ENCODE measurements at regions not wholly inside any gene's neighbourhood (a gene's known extent, or its start where the extent isn't known, plus 50 kb on each side); places are given as distances from the start of the nearest gene placed in this dataset.

- H3K27me3 Mint-ChIP-seq: peaks cover 4% of the 10 kb centered on the region
- Histone ChIP-seq H4K20me1 (ENCODE audit: control insufficient read depth, insufficient read depth, low read length, poor library complexity, severe bottlenecking) (no peaks in the 10 kb centered on the region), H3K36me3 (replicated peaks in 1 of 2; ENCODE audit: control extremely low read depth in 1 of 2, control insufficient read depth in 1 of 2, extremely low read depth in 1 of 2, insufficient read depth in 2 of 2, low read length in 1 of 2) (no peaks in the 10 kb centered on the region), H3K4me2 (replicated peaks; ENCODE audit: low read depth, low read length, poor library complexity, severe bottlenecking) (no peak overlapping the region), H3K9me3 (ENCODE audit: control extremely low read depth in 1 of 3, control insufficient read depth in 2 of 3, insufficient read depth in 1 of 3, low read length in 2 of 3) (peaks cover 0 to 8% (median 0%) of the 10 kb centered on the region in 3 donors), H3K4me1 (ENCODE audit: control insufficient read depth in 2 of 2, insufficient read depth in 2 of 2, low read length in 2 of 2) (no peaks in the 10 kb centered on the region), H2AFZ (ENCODE audit: insufficient read depth, low read depth, low read length, poor library complexity, severe bottlenecking) (no peak overlapping the region), H3K9ac (ENCODE audit: low read length) (no peak overlapping the region), H3K79me2 (ENCODE audit: control insufficient read depth, insufficient read depth, low read length) (no peaks in the 10 kb centered on the region), H3K27me3 (replicated peaks in 1 of 4; ENCODE audit: control extremely low read depth in 1 of 4, control insufficient read depth in 3 of 4, insufficient read depth in 4 of 4, low read length in 3 of 4) (no peaks in the 10 kb centered on the region), H3K4me3 (ENCODE audit: control extremely low read depth in 1 of 5, extremely low read depth in 1 of 5, insufficient read depth in 1 of 5, low read depth in 2 of 5, low read length in 4 of 5) (no peak overlapping the region), H3K27ac (ENCODE audit: low read length in 2 of 2) (no peak overlapping the region)
- CTCF ChIA-PET: no interaction called here
- DNase-seq: no peak
- H3K4me1 Mint-ChIP-seq: no peaks in the 10 kb centered on the region
- WGBS (ENCODE audit: insufficient coverage): no CpG with 5 or more reads among the region's 2 CpGs
- ATAC-seq (ENCODE audit: low read depth): no peak
- POLR2A ChIA-PET: no interaction called here
- no peak overlapping the region for H3K27ac Mint-ChIP-seq
- no peak overlapping the region for H3K4me3 Mint-ChIP-seq
- no peak for TF ChIP-seq EZH2 (IDR thresholded peaks at IDR 0.05; ENCODE audit: borderline replicate concordance, insufficient read depth, low read depth, low read length, poor library complexity, severe bottlenecking)
- TF ChIP-seq, protein P1, sequence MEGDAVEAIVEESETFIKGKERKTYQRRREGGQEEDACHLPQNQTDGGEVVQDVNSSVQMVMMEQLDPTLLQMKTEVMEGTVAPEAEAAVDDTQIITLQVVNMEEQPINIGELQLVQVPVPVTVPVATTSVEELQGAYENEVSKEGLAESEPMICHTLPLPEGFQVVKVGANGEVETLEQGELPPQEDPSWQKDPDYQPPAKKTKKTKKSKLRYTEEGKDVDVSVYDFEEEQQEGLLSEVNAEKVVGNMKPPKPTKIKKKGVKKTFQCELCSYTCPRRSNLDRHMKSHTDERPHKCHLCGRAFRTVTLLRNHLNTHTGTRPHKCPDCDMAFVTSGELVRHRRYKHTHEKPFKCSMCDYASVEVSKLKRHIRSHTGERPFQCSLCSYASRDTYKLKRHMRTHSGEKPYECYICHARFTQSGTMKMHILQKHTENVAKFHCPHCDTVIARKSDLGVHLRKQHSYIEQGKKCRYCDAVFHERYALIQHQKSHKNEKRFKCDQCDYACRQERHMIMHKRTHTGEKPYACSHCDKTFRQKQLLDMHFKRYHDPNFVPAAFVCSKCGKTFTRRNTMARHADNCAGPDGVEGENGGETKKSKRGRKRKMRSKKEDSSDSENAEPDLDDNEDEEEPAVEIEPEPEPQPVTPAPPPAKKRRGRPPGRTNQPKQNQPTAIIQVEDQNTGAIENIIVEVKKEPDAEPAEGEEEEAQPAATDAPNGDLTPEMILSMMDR (IDR thresholded peaks at IDR 0.05): no peak
- intact Hi-C loops (cut with micrococcal nuclease): no loop called here
- H3K9me3 Mint-ChIP-seq (ENCODE audit: insufficient read depth): no peaks in the 10 kb centered on the region
Observed at GRCh38 chr2:200203381-200203827, 103.1 kb upstream of the SPATS2L start.

- CTCF ChIA-PET: no interaction called here
- Mint-ChIP-seq H3K4me3 (no peak overlapping the region), H3K27ac (no peak overlapping the region), H3K4me1 (no peaks in the 10 kb centered on the region), H3K27me3 (peaks cover 7% of the 10 kb centered on the region), H3K9me3 (ENCODE audit: insufficient read depth) (peaks cover 4% of the 10 kb centered on the region)
- no peaks in the 10 kb centered on the region for H3K36me3 ChIP-seq (replicated peaks in 1 of 2; ENCODE audit: control extremely low read depth in 1 of 2, control insufficient read depth in 1 of 2, extremely low read depth in 1 of 2, insufficient read depth in 2 of 2, low read length in 1 of 2)
- H4K20me1 ChIP-seq (ENCODE audit: control insufficient read depth, insufficient read depth, low read length, poor library complexity, severe bottlenecking): no peaks in the 10 kb centered on the region
- DNase-seq (no peak), ATAC-seq (ENCODE audit: low read depth) (no peak)
- intact Hi-C loops (cut with micrococcal nuclease): no loop called here
- H3K4me3 ChIP-seq (ENCODE audit: control extremely low read depth in 1 of 5, extremely low read depth in 1 of 5, insufficient read depth in 1 of 5, low read depth in 2 of 5, low read length in 4 of 5): no peak overlapping the region
- H2AFZ ChIP-seq (ENCODE audit: insufficient read depth, low read depth, low read length, poor library complexity, severe bottlenecking): no peak overlapping the region
- peaks cover 0 to 7% (median 0%) of the 10 kb centered on the region in 3 donors for H3K9me3 ChIP-seq (ENCODE audit: control extremely low read depth in 1 of 3, control insufficient read depth in 2 of 3, insufficient read depth in 1 of 3, low read length in 2 of 3)
- no peak for TF ChIP-seq EZH2 (IDR thresholded peaks at IDR 0.05; ENCODE audit: borderline replicate concordance, insufficient read depth, low read depth, low read length, poor library complexity, severe bottlenecking)
- TF ChIP-seq, protein P1 (IDR thresholded peaks at IDR 0.05): no peak
- H3K4me1 ChIP-seq (ENCODE audit: control insufficient read depth in 2 of 2, insufficient read depth in 2 of 2, low read length in 2 of 2): no peaks in the 10 kb centered on the region
- no CpG with 5 or more reads among the region's 3 CpGs for WGBS (ENCODE audit: insufficient coverage)
- POLR2A ChIA-PET: no interaction called here
- no peak overlapping the region for H3K9ac ChIP-seq (ENCODE audit: low read length)
- no peaks in the 10 kb centered on the region for H3K79me2 ChIP-seq (ENCODE audit: control insufficient read depth, insufficient read depth, low read length)
- H3K27ac ChIP-seq (ENCODE audit: low read length in 2 of 2): no peak overlapping the region
- H3K27me3 ChIP-seq (replicated peaks in 1 of 4; ENCODE audit: control extremely low read depth in 1 of 4, control insufficient read depth in 3 of 4, insufficient read depth in 4 of 4, low read length in 3 of 4): peaks cover 0 to 4% (median 2%) of the 10 kb centered on the region in 4 experiments
- no peak overlapping the region for H3K4me2 ChIP-seq (replicated peaks; ENCODE audit: low read depth, low read length, poor library complexity, severe bottlenecking)
Observed at GRCh38 chr2:200208041-200208440, 98.5 kb upstream of the SPATS2L start.

All from B cell (primary cell).